Activated CD4-positive, alpha-beta T cell treated with anti-CD3 and anti-CD28 coated beads for 48 hours (primary cell): ENCODE measurements at regions not wholly inside any gene's neighbourhood (a gene's known extent, or its start where the extent isn't known, plus 50 kb on each side); places are given as distances from the start of the nearest gene placed in this dataset.
"Not testable (repeated sequence)": the region's sequence is repeated elsewhere in the genome, so short reads cannot be mapped to it uniquely, and the experiment has no call there.

Source experiments
- DNase-seq: peaks from one replicate; pipeline ENCODE4 v3.0.0-alpha.2; 2020

DNA sequence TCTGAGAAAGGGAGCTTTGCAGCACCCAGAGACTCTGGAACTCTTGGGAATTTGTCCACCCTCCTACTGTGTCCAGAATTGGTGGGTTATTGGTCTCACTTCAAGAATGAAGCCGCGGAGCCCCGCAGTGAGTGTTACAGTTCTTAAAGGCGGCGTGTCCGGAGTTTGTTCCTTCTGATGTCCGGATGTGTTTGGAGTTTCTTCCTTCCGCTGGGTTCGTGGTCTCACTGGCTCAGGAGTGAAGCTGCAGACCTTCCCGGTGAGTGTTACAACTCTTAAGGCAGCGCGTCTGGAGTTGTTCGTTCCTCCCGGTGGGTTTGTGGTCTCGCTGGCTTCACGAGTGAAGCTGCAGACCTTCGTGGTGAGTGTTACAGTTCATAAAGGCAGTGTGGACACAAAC, 824.7 kb downstream of the LRRTM4 start:
- DNase-seq: not testable (repeated sequence)

DNA sequence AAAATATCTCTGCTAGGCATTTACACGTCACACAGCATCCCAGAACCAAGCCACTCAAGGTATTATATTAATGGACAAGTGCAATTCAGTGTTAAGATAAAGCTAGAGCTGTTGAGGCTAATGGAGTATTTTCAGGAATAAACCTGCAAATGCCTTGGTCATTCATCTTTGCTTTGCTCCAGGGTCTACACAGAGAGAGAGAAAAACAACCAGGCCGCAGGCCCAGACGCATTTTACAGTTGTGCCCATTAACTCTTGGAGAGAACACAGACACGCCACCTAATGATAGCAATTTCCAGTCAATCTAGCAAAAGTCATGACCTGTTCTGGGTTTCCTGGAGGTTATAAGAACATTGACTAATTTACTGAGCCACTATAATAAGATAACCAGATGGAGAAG, 829.3 kb downstream of the LRRTM4 start:
- no peak for DNase-seq

DNA sequence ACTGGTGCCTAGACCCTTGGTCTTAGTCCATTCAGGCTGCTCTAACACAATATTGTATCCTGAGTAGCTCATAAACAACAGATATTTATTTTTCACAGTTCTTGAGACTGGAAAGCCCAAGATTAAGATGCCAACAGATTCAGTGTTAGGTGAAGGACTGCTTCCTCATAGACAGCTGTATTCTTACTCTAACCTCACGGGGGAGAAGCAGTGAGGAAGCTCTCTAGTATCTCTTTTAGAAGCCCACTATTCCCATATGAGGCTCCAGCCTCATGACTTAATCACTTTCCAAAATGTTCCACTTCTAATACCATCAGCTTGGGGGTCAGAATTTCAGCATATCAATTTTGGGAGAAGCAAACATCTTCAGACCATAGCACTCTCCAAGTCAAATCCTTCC, 833.4 kb downstream of the LRRTM4 start:
- no peak for DNase-seq

DNA sequence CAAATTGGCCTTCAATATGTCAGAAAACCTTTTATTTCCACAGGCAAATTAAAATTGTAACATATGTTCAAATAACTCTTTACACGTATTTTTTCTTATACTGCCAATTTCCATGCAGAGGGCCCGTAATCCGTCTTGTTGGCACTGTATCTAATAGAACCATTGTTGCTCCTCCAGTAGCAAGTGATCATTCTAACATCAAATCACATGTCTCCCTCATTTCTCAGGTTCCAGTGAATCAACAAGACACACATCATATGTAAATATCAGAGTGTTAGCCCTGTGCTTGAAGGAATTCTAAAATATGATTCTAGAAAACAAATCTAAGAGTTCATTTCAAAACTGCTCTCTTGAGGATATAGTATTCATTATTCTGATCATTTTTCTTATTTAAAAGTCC, 834.3 kb downstream of the LRRTM4 start:
- no peak for DNase-seq

DNA sequence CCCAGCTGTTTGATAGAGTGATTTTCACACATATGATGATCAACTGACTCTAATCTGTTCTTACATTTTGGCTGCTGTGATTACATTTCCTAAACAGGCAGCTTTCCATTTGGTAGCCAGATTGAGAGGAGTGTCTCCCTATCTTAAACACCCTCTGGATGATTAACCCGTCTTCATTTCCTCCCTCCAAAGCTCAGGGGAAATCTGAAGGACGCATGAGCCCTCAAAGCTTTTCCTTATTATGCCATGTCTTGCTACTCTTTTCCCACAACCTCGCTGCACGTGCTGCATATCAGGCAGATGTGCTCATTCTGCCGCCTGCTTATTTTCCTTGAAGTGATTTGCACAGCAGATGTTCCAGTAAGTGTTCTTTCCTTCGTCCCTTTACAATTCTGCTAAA, 837.4 kb downstream of the LRRTM4 start:
- DNase-seq: no peak

DNA sequence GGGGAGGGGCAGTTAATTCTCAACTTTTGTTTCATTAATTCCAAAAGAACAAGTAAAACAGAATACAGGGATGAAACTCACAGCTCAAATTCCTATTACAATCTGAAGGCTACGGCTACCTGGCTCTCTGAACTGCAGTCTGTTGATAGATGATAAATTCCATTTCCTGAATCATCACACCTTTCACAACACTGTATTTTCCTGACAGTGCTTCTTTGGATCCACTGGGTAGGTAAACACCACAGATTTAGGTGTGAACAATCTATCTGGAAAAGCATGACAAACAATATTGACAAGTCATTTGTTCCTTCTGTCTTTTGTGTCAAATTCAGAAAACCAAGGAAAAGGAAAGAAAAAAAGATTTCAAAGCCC, 843.2 kb downstream of the LRRTM4 start:
- DNase-seq: no peak

DNA sequence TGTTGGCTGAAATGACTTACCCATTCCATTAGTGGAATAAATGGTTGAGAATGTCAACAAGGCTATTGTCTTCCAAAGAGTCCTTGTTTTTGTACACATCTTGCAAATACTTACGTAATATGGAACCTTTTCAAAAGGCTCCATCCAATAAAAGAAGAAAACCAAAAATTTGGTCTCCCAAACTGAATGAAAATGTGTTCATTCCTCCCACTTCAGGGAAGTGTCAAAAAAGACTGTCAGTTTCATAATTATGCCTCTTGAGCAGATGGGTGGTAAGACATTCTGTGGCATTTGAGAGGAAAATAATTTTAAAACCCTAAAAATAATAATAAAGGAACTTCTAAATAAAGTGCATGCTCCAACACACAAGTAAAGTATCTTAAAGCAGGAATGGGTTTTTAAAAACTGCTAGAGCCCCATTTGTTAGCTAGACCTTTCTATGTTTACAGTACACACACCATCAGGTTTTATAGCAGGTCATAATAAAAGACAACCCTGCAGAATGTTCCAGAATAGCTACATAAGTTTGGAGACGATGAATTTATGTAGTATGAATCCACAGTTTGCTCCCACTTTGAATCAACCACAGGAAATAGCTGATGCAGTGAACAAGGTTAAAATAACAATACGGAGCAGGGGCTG, 843.7 kb downstream of the LRRTM4 start:
- no peak for DNase-seq

DNA sequence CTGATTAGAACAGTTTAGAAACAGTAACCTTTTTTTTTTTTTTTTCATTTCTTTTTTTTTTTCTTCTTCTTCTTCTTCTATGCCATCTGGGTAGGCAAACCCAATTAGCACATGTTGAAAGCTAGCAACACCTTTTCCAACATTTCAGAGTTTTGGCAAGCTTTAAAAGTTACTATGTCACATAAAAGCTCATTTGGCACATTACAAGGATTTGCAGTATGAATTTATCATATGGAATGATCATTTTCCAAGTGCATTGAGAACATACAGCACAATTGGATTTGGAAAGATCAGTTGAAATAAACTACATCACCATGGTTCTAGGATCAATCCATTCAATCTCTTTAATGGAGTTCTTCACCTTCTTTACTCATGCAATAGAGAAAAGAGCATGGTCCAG, 847.0 kb downstream of the LRRTM4 start:
- DNase-seq: no peak

DNA sequence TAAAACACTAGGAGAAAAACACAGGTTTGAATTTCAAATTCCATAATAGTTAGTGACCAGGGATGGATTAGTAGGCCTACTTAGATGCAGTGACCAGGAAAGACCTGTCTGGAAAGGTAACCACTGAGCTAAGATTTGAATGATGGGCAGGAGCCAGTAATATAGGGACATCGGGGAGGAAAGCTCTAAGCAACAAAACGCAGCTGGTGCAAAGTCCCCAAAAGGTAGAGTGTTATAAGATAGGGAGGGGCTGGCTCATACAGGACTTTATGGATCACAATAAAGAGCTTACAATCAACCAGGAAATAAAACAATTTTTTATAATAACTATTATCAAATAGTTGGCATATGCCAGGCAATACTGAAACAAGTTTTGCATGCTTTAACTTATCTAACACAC, 849.4 kb downstream of the LRRTM4 start:
- no peak for DNase-seq

DNA sequence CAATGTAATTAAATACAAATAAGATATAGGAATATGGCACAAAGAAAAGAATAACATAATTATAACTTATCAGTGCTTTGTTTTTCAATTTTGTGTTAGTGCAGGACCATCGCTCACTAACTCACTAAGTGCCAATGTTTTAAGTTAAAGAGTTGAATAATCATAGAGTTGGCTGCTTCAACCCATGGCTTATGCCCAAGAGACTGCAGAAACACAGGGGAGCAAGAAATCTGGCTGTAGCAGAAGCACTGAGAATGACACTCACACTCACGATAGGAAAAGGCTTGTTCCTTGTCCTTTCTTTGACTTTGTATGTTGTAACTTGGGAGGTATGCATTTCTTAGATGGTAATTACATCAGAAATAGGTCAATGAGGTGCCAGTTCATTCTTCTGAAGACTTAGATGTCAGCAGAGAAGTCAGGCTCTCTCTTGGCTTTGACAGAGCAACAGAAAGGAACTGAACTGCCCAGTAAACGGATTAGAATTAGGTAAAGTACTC, 852.2 kb downstream of the LRRTM4 start:
- no peak for DNase-seq

DNA sequence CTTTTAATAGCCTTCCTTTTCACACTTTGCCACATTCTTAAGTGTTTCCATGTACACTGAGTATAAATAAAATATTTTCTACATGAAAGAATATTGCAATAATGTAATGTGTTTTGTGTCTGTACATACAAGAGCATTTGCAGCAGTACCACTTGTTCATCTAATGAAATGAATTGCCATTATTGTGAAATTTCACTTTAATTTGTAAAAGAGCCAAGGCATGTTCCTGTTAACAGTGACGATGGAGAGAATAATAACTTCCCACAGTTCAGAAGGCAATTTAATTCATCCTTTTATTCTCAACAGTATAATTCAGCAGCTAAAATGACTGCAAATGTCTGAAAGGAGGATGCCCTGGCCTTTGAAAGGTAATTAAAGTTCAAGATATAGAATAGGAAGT, 853.9 kb downstream of the LRRTM4 start:
- no peak for DNase-seq

DNA sequence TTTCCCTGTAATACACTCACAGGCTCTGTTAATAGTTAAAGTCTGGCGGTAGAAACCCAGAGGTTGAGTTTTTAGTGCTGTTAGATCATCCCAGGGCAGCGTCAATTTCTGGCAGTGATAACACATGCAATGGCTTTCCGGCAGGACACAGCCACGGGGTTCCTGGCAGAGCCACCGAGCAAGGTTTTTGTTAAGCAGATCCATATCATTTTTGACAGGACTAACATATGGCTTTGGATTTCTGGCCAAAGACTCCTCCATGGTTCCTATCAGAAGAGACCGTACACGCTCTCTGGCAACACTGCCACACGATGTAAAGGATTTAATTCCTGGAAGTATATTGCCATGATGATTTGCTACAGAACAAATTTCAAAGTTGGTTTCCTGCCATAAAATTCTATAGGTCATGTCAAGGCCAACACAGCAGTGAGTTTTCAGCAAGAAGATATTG, 854.3 kb downstream of the LRRTM4 start:
- no peak for DNase-seq

DNA sequence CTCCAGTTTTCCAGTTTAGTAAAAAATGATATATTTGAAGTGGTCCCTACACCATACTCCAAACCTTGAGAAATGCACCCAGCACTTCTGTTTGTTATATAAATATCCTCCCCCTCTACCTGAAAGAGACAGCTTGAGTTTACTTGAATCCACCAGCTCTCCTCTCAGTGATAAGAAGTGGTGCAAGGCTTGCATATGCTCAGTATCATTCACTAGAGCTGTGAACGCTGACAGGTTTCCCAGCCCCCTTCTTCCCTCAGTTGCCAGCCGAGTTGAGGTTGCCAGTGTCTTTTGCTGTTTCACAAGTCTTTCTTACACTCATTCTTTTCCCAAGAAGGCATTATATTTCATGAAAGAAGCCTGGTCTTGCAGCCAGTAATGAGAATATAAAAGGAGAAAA, 880.0 kb downstream of the LRRTM4 start:
- no peak for DNase-seq

DNA sequence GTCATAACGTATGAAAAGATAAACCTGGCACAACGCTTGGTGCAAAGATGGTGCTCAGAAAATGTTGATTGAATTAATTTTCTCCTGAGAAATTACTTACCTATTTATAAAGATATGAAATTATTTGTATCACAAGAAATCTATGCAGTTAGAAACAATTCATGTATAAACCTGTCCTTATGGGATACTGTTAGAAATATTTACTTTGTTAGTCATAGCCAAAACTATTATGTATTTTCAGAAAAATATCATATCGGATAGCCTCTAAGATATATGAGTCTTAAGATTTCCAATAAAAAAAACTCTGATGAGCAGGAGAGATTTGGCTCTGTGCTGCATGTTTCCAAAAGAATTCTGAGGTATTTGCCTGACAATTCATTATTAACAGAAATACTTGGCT, 880.7 kb downstream of the LRRTM4 start:
- DNase-seq: no peak

DNA sequence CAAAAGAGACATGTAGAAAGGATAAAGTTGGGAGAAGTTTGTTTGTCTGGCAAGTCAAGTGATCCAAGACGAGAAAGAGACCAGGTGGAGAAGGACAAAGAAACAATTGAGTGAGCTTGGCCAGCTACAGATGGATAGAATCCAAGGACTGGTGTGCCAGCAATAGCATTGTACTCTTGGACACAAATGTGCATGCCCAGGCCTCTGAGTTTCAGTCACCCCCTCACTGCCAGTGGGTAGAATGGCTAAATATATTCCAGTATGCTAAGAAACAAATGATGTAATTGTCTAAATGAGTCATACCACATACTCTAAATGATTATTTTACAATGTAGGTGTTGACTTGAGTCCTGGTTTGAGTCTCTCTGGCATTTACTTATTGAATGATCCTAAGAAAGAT, 881.3 kb downstream of the LRRTM4 start:
- DNase-seq: no peak

DNA sequence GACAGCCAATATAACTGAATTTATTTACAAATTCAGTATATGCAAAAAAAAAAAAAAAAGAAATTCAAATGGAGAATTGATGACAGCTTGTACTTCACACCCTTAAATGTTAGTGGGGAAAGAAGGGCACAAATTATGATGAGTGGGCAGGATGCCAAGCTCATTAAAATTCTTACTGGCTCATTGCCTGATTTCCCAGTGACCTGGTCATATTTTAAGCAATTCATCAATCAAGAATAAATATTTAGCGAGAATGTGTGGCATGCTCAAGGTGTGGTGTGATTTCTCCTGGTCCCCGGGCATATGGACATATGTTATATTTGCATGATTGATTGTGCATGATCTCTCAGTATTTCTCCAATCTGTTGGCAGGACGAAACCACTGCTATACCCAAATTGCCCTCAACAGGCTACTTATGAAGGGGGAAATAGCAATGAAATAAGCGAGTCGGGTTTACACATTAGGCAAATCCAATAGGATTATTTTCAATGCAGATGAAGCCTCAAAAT, 883.0 kb downstream of the LRRTM4 start:
- no peak for DNase-seq

DNA sequence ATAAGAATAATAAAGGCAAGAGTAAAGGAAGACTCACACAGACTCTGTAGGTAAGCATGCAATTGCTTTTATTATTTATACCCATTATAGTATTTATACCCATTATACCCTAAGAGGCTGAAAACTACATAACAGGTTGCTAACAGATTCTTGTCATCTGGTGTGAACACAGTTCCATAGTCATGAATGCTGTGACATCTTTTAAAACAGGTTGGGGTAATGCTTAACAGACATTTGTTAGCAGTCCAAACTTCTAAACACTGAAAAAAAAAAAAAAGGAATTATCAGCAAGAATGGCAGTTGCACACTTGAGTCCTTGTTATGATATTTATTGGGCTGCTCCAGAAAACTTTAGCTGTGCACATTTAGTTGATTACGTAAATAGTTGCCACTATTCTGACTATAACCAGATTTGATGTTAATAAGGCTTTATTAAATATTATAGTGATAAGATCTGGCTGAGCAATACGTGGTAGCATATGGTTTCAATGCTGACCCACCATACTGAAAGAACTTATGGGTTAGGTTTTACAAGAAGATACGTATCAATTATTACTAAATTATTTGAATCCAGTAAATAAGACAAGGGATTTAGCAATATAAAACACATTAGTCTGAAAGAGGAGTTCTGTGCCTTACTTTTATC, 888.8 kb downstream of the LRRTM4 start:
- DNase-seq: no peak

DNA sequence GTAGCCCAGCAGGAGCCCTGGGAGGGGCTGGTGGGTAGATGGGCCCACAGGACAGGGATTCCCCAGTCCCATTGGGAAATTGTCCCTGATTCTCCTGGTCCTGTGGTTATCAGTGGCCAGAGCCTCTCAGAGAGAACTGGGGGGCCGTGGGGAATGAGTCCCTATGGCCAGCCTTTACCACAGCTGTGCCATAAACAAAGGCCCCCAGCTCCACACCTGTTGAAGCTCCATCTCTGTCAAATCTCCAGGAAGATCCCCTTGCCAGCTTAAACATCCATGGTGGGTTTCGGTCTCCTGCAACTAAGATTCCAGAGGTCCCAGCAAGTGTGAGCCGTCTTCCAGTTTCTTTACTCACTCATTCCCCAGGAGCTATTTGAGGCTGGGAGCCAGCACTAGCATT, 897.1 kb downstream of the LRRTM4 start:
- DNase-seq: no peak

DNA sequence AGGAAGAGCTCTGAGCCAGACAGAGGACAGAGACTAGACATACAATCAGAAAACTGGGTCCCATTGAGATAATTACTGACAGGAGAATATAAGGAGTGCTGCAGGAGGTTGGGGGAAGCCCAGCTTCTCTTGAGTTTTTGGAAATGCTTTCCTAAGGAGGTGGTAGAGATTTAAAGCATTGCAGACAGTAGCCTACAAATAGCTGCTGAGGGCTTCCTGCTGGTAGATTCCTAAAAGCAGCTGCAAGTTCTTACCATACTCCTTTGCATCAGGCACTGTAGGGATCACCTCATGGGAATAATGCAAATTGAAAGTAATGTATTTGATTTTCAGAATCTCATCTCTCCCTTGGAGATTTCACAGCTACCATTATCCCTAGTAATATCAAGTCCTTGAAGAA, 902.6 kb upstream of the GCFC2 start:
- DNase-seq: no peak

DNA sequence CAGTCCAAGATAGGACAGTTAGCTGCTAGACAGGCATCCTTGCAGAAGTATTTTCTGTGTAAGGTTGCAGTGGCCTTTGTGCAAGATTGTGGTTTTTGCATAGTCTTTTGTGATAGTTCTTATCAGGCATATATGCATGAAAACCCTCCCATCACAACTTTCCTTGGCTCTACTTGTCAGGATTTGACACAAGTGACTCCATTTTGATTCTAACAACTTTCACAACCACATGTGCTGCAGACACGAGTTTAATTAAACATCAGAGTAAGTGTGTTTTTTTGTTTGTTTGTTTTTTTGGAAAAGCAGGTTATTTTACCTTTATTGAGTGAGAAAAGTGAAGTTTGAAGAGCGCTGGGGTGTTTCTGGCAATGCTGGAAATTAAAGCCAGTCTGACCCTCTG, 902.0 kb upstream of the GCFC2 start:
- DNase-seq: no peak

DNA sequence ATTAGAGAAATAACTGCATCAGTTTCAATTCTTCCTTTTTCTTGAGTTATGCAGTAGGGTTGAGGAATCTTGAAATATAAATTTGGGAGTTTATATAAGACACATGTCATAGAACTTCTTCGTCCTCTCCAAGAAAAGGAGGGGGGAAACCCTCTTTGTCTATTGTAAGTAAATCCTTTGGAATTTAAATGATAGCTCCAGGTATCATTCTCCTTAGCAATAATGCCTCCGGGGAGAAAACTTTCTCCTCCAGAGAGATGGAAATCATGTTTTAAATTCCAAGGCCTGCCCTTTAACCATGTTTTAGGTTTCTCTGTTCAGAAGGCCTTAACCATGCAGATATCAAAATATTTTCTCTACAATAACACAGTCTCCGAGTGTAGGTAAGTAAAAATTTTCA, 899.7 kb upstream of the GCFC2 start:
- DNase-seq: no peak

DNA sequence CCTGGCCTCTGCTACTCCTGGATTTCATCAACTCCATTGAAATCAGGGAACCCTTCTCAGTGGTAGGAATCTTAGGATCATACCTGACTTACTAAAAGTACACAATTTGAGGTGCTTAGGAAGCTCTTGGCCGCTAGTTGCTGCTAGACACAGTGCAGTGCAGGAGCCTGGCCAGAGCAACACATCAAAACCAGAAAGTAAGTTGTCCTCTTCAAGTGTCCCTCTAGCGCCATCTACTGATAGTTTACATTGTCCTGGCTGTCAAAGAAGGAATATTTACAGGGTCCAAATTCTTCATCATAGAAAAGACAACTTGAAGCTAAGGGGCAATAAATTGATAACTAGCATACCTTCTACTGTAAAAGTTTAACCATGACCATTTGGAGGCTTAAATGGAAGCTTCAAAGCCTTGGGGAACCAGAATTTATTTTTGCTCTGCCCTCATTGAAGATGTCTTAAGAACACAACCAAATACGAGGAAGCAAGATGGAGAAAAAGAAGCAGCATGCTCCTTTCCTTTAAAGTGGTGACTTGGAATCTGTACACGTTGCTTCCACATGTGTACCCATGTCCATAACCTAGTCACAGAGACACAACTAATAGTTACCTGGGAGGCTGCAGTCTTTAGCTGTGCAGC, 889.1 kb upstream of the GCFC2 start:
- DNase-seq: peak; percentile 13

DNA sequence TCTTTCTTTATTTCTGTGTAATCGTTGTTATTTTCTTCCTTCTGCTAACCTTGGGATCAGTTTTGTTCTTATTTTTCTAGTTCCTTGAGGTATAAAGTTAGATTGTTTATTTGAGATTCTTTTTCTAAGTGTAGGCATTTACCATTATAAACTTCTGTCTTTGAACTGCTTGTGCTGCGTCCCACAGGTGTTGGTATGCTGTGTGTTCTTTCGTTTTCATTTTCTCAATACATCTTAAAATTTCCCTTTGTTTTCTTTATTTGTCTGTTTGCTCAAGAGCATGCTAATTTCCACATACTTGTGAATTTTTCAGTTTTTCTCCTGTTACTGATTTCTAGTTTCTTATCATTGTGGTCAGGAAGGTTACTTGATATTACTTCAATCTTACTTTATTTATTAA, 873.8 kb upstream of the GCFC2 start:
- DNase-seq: no peak

DNA sequence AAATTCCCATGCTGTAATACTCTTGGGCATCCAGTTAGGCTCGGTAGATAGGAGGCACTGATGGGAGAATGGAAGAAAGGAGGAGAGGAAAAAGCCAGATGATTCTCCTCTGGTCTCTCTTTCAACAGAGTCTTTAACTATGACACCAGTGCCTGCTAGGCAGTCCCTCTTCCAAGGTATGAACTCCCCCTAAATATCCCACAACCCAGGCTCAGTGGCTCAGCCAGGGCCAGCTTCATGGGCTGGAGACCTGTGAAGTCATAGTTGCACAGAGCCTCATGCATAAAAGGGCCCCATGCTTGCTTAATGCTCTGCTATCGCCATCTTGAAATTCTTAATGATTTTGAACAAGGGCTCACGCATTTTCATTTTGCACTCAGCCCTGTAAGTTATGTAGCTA, 869.2 kb upstream of the GCFC2 start:
- no peak for DNase-seq
